Brain microvascular endothelial cell (primary cell): ENCODE measurements at regions not wholly inside any gene's neighbourhood (a gene's known extent, or its start where the extent isn't known, plus 50 kb on each side); places are given as distances from the start of the nearest gene placed in this dataset.

Experiments used
- DNase-seq: peaks from one replicate; pipeline ENCODE4 v3.0.0-alpha.2; 2020
- H3K27ac ChIP-seq: fragments of 250-450 bp; sonication (Bioruptor Pico); 2 replicates; pipeline ENCODE4 v1.5.1; 2020; ENCODE audit warnings: mild to moderate bottlenecking, moderate library complexity
- H3K27me3 ChIP-seq: fragments of 250-450 bp; sonication (Bioruptor Pico); replicated peaks from 2 replicates; pipeline ENCODE4 v1.5.1; 2020; ENCODE audit warnings: mild to moderate bottlenecking
- H3K36me3 ChIP-seq: fragments of 250-450 bp; sonication (Bioruptor Pico); replicated peaks from 2 replicates; pipeline ENCODE4 v1.5.1; 2020; ENCODE audit warnings: mild to moderate bottlenecking
- H3K4me3 ChIP-seq: 2 replicates; pipeline ENCODE4 v1.5.1; 2011; ENCODE audit warnings: low read depth, mild to moderate bottlenecking, control low read depth, low read length, moderate library complexity
- in situ Hi-C: cut with HindIII; loops from 2 replicates; pipeline ENCODE4 v1.10.0; 2017; ENCODE audit warnings: low sequenced_read_pairs, low pct_ligation_motif_present
- TF ChIP-seq, protein P1 (sequence below): IDR thresholded peaks from 2 replicates; pipeline ENCODE4 v1.5.1; 2011; ENCODE audit warnings: low read depth, mild to moderate bottlenecking, moderate library complexity, low read length, control low read depth, inconsistent platforms; ENCODE audit errors: missing control alignments

DNA sequence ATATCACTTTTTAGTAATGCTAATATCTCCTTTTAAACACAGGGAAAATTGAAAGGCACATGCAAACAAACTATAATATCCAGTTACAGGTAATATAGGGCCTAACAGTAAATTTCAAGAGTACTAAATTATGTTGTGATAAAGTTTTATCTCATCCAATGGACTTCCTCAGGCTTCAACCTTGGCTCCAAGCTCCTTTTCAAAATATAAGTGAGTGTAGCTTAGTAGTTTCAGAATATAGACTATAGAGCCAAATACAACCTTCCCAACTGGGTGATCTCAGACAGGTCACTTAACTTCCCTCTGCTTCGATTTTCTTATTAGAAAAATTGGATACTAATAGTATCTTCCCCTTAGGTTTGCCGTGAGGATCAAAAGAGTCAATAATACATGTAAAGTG lies 93.5 kb upstream of the PARD3B start:
- Histone ChIP-seq H3K27me3 (no peaks in the 10 kb centered on the region), H3K36me3 (no peaks in the 10 kb centered on the region), H3K27ac (peak overlapping the region; percentile 87), H3K4me3 (no peak overlapping the region)
- TF ChIP-seq, protein P1, sequence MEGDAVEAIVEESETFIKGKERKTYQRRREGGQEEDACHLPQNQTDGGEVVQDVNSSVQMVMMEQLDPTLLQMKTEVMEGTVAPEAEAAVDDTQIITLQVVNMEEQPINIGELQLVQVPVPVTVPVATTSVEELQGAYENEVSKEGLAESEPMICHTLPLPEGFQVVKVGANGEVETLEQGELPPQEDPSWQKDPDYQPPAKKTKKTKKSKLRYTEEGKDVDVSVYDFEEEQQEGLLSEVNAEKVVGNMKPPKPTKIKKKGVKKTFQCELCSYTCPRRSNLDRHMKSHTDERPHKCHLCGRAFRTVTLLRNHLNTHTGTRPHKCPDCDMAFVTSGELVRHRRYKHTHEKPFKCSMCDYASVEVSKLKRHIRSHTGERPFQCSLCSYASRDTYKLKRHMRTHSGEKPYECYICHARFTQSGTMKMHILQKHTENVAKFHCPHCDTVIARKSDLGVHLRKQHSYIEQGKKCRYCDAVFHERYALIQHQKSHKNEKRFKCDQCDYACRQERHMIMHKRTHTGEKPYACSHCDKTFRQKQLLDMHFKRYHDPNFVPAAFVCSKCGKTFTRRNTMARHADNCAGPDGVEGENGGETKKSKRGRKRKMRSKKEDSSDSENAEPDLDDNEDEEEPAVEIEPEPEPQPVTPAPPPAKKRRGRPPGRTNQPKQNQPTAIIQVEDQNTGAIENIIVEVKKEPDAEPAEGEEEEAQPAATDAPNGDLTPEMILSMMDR, result no peak
- in situ Hi-C loops, result no loop called here
- DNase-seq, result no peak

DNA sequence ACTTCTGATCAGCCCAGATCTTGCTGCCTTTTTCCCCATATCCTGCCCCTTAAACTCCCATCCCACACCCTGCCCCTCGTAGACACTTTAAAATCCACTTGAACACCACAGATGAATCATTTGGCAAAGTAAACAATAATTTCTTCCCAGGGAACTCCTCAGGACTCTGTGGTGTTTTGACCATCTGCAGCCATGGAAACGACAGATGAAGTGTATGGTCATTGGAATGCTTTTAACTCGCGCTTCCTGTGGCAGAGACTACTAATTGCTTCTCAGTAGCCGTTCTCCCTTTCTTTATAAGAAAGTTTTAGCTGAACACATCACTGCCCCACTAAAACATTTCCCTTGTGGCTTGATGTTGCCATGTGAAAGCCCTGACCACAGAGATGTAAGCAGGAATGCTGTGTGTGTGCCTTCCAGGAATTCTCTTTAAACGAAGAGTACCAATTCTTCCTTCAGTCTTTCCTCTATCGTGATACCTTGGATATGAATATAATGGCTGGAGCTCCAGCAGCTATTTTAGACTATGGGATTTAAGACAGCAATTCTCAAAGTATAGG lies 92.7 kb upstream of the PARD3B start:
- Histone ChIP-seq H3K4me3 (no peak overlapping the region), H3K36me3 (no peaks in the 10 kb centered on the region), H3K27ac (peak overlapping the region; percentile 87), H3K27me3 (no peaks in the 10 kb centered on the region)
- in situ Hi-C loops, result no loop called here
- TF ChIP-seq, protein P1, result no peak
- peak; percentile 99 for DNase-seq

DNA sequence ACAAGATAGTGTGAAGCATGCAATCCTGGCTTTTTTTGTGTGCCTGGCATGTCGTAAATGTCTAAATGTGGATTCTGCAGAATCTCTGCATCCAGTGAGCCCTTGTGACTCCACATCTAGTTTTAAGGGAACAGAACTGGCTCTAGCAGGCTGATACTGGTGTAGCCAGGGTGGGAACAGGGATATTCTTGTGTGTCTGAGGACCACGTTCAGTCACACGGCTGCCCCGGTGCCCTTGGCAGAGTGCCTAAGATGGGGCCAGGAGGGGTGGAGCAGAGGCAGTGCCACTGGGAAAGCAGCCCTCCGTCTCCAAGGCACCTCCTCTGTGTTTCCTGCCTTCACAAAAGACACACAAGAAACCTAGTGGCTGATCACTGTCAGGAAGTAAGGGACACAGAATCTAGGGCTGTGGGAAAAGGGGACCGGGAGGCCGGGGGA lies 91.5 kb upstream of the PARD3B start:
- peak; percentile 32 for DNase-seq
- H3K27me3 ChIP-seq, result no peaks in the 10 kb centered on the region
- no peak overlapping the region for H3K4me3 ChIP-seq
- TF ChIP-seq, protein P1, result no peak
- H3K27ac ChIP-seq, result peak overlapping the region; percentile 87
- in situ Hi-C loops, result no loop called here
- H3K36me3 ChIP-seq, result no peaks in the 10 kb centered on the region

DNA sequence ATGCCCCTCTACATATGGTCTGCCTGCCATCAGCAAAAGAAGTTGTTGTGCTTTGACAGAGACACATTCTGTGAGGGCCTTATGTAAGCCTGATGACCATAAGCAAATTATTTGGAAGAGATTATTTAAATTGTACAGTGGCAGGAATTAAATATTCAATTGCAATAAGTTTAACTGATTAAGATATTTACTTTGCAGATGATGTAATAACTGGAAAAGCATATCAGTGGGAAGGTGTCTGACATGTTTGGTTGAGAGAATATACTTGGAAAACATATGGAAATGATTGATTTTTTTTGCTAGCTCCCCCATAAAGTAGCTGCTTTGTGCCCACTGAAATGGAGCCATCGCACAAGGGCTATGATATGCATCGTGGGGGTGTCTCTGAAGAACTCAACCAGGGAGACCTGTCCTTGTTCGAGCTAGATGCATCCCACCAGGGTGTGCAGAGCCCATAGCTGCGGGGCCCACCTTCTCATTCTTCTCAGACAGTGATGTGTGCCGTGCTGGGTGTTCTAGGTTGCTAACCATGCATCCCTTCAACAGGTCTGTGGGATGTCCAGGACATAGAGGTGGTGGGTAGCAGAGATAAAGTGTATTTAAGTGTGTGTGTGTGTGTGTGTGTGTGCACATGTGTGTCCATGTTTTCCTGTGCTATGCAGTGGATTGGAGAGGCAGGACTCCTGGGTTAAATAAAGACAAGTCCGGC lies 90.4 kb upstream of the PARD3B start:
- Histone ChIP-seq H3K27me3 (no peaks in the 10 kb centered on the region), H3K36me3 (no peaks in the 10 kb centered on the region), H3K4me3 (no peak overlapping the region), H3K27ac (no peak overlapping the region)
- no peak for DNase-seq
- TF ChIP-seq, protein P1, result no peak
- in situ Hi-C loops, result no loop called here

DNA sequence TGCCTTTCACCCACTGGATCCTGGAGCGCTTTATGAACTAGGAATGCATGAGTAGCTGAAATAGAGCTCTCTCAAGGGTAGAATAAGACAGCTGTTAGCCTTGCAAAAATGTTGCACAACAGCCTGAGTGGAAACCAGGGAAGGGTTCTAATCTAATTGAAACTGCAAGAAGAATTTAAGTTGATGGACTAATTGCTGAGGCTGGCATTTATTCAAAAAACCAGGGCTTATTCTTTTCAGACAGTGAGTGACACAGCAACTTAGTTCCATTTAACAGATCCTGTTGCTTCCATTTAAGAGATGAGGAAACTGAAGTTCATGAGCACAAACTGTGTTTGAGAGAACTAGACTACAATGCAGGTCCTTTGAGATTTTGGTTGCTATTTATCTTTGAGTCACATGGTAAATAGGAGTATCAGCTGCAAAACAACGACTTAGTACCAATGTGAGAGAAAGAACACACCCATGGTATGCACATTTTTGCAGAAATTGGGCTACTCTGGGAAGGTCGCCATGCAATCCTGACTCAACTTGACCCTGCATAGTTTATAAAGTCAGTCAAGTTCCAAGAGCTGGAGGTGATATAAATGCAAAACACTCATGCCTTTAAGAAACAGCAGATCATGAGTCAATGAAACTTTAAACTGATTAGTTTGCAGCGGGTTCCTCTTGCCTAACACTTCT lies 76.4 kb upstream of the PARD3B start:
- Histone ChIP-seq H3K27ac (peak overlapping the region; percentile 25), H3K4me3 (no peak overlapping the region), H3K36me3 (no peaks in the 10 kb centered on the region), H3K27me3 (no peaks in the 10 kb centered on the region)
- in situ Hi-C loops, result no loop called here
- DNase-seq, result peak; percentile 65
- TF ChIP-seq, protein P1, result no peak
